Adrenal gland (tissue), 9 donors: ENCODE measurements at regions not wholly inside any gene's neighbourhood (a gene's known extent, or its start where the extent isn't known, plus 50 kb on each side); places are given as distances from the start of the nearest gene placed in this dataset.

Source experiments
- DNase-seq, 7 donors: peaks; one replicate each; pipeline ENCODE4 v3.0.0-alpha.2; 2019 to 2020
- H3K27ac ChIP-seq, 5 donors: fragments of 200-600 bp; sonication (generic) in 4 of 5; 1 replicate in 3 of 5; 2 replicates in 2 of 5; pipeline versions ENCODE4 v1.5.1 to v1.8.0; 2016 to 2020; ENCODE audit warnings: mild to moderate bottlenecking in 1 of 5
- H3K27me3 ChIP-seq: fragments of 200-600 bp; 2 replicates; pipeline ENCODE4 v1.8.0; 2021
- H3K36me3 ChIP-seq, 2 donors: fragments of 200-600 bp; replicated peaks in 1 of 2; 1 replicate in 1 of 2; 2 replicates in 1 of 2; pipeline versions ENCODE4 v1.5.1 to v1.8.0; 2018 to 2022
- H3K4me1 ChIP-seq, 2 donors: fragments of 200-600 bp; replicated peaks in 1 of 2; 1 replicate in 1 of 2; 2 replicates in 1 of 2; pipeline versions ENCODE4 v1.5.1 to v1.8.0; 2018 to 2021
- H3K4me3 ChIP-seq, 4 donors: fragments of 200-600 bp; sonication (generic) in 3 of 4; one replicate each; pipeline ENCODE4 v1.5.1; 2016 to 2018
- H3K9me3 ChIP-seq, 3 donors: fragments of 200-600 bp; sonication (generic) in 1 of 3; replicated peaks in 1 of 3; 1 replicate in 2 of 3; 2 replicates in 1 of 3; pipeline versions ENCODE4 v1.5.1 to v1.8.0; 2016 to 2021
- POLR2A ChIP-seq, 2 donors: fragments of 450-650 bp; IDR thresholded peaks; one replicate each; pipeline ENCODE4 v1.6.1; 2017; ENCODE audit warnings: antibody characterized with exemption in 2 of 2, mild to moderate bottlenecking in 2 of 2, moderate library complexity in 1 of 2
- WGBS, 4 donors: extraction: QIAGEN DNeasy Blood & Tissue Kit in 2 of 4; methylation state at CpG; one replicate each; pipeline versions ENCODE4 v1.1.5 to v1.1.7; 2013 to 2017; 5-methylcytosine and 5-hydroxymethylcytosine counted together
- intact Hi-C, 2 donors: fragments of 100-400 bp; cut with DNase I; formaldehyde crosslinking; loops; one replicate each; pipeline versions ENCODE4 v1.14.1 to v1.15.0; 2022 to 2023
- TF ChIP-seq, protein P1 (sequence below), 6 experiments: fragments of 450-650 bp in 4 of 6; fragments of 200-600 bp in 2 of 6; sonication (generic) in 1 of 6; IDR thresholded peaks; 1 replicate in 5 of 6; 2 replicates in 1 of 6; pipeline versions ENCODE4 v1.5.1 to v1.8.0; 2016 to 2021; ENCODE audit warnings: antibody characterized with exemption in 6 of 6, mild to moderate bottlenecking in 2 of 6, moderate library complexity in 1 of 6
- donor health status: healthy with polysubstance abuse.
- donor health status: Bipolar disorder and iron deficiency.
- donor health status: DM: yes; HTN: yes; CAD: no.
- donor health status: DM: no; HTN: no; CAD: no.
- donor health status: DM: no; HTN: no; CAD: no.

DNA sequence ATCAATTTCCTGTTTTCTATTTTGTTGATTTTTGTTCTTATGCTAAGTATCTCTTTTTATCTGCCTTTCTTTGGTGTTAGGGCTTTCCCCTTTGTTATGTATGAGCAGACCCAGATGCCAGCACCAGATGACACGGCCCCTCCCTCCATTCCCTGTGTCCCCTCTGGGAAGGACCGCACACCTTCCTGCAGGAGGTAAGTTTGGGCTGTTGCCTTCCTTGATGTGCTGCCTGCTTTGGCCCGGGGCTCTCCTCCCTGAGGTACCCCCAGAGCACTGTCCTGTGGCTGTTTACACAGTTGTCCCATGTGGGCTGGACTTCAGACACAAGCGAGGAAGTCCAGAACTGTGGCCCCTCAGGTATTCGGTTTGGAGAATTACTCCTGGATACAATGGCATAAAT lies 343.8 kb upstream of the IRX1 start:
- DNase-seq: no peak
- 30 to 43% (median 33%) methylated on average over 4 to 5 of the region's 5 CpGs for WGBS, 4 donors
- no peaks in the 10 kb centered on the region for H3K27me3 ChIP-seq
- H3K36me3 ChIP-seq: no peaks in the 10 kb centered on the region
- no peak overlapping the region for H3K4me3 ChIP-seq
- no peaks in the 10 kb centered on the region for H3K9me3 ChIP-seq
- intact Hi-C loops: no loop called here
- TF ChIP-seq, protein P1, sequence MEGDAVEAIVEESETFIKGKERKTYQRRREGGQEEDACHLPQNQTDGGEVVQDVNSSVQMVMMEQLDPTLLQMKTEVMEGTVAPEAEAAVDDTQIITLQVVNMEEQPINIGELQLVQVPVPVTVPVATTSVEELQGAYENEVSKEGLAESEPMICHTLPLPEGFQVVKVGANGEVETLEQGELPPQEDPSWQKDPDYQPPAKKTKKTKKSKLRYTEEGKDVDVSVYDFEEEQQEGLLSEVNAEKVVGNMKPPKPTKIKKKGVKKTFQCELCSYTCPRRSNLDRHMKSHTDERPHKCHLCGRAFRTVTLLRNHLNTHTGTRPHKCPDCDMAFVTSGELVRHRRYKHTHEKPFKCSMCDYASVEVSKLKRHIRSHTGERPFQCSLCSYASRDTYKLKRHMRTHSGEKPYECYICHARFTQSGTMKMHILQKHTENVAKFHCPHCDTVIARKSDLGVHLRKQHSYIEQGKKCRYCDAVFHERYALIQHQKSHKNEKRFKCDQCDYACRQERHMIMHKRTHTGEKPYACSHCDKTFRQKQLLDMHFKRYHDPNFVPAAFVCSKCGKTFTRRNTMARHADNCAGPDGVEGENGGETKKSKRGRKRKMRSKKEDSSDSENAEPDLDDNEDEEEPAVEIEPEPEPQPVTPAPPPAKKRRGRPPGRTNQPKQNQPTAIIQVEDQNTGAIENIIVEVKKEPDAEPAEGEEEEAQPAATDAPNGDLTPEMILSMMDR (IDR thresholded peaks at IDR 0.05): no peak
- TF ChIP-seq POLR2A (IDR thresholded peaks at IDR 0.05): no peak
- no peak overlapping the region for H3K27ac ChIP-seq
- H3K4me1 ChIP-seq: no peaks in the 10 kb centered on the region

DNA sequence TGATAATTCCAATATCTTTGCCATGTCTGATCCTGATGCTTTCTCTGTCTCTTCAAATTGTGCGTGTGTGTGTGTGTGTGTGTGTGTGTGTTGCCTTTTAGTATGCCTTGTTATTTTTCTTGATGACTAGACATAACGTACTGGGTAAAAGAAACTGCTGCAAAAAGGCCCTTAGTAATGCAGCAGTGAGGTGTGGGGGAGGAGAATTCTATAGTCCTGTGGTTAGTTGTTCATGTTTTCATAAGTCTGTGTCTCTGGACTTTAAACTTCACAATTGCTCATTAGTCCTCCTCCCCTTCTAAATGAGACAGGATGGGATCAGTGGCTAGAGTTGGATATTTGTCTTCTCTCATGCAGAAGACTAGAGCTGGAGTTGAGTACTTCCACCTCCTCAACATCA lies 346.2 kb upstream of the IRX1 start:
- intact Hi-C loops: no loop called here
- WGBS, 4 donors: 56 to 71% (median 62%) methylated on average over 2 of the region's 2 CpGs
- H3K36me3 ChIP-seq: no peaks in the 10 kb centered on the region
- H3K27me3 ChIP-seq: no peaks in the 10 kb centered on the region
- no peak overlapping the region for H3K27ac ChIP-seq
- DNase-seq: no peak
- no peaks in the 10 kb centered on the region for H3K9me3 ChIP-seq
- H3K4me1 ChIP-seq: no peaks in the 10 kb centered on the region
- no peak for TF ChIP-seq POLR2A (IDR thresholded peaks at IDR 0.05)
- TF ChIP-seq, protein P1 (IDR thresholded peaks at IDR 0.05): no peak
- no peak overlapping the region for H3K4me3 ChIP-seq

GRCh38 chr5:3237276-3237868 lies 358.3 kb upstream of the IRX1 start:
- intact Hi-C loops: no loop called here
- H3K4me1 ChIP-seq: no peaks in the 10 kb centered on the region
- TF ChIP-seq POLR2A (IDR thresholded peaks at IDR 0.05): no peak
- TF ChIP-seq, protein P1 (IDR thresholded peaks at IDR 0.05): no peak
- no peak for DNase-seq
- no peak overlapping the region for H3K4me3 ChIP-seq
- WGBS, 4 donors: 75 to 96% (median 87%) methylated on average over 7 to 11 of the region's 11 CpGs
- no peaks in the 10 kb centered on the region for H3K36me3 ChIP-seq
- H3K27me3 ChIP-seq: no peaks in the 10 kb centered on the region
- no peak overlapping the region for H3K27ac ChIP-seq
- no peaks in the 10 kb centered on the region for H3K9me3 ChIP-seq

DNA sequence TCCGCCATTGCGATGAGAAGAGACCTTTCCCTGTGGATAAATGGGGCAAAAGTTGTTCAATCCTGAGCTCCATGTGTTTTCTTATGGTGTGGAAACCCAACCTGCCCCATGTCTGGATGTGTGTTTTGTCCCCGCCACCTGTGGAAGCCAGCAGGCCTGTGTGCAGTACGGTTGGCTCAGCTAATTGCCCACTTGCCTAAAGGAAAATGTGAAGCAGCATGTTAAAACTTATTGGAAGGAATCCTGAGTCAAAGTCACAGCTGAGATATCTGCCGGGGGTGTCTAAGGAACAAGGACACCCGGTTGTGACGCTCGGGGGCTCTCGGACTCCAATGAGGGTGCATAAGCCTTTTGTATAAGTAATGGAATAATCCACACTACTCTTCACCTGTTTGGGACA lies 361.1 kb upstream of the IRX1 start:
- WGBS, 4 donors: 85 to 92% (median 87%) methylated on average over 9 of the region's 9 CpGs

More for the DNA sequence above, 361.1 kb upstream of the IRX1 start:
- intact Hi-C loops: no loop called here
- TF ChIP-seq, protein P1 (IDR thresholded peaks at IDR 0.05): no peak
- TF ChIP-seq POLR2A (IDR thresholded peaks at IDR 0.05): no peak
- DNase-seq: no peak
- Histone ChIP-seq H3K4me1 (no peaks in the 10 kb centered on the region), H3K27me3 (no peaks in the 10 kb centered on the region), H3K36me3 (no peaks in the 10 kb centered on the region), H3K9me3 (no peaks in the 10 kb centered on the region), H3K27ac (no peak overlapping the region), H3K4me3 (no peak overlapping the region)
